ENCODE measurements at regions not wholly inside any gene's neighbourhood (a gene's known extent, or its start where the extent isn't known, plus 50 kb on each side); places are given as distances from the start of the nearest gene placed in this dataset.
"Not testable (repeated sequence)": the region's sequence is repeated elsewhere in the genome, so short reads cannot be mapped to it uniquely, and the experiment has no call there.

- peak; percentile 41 for DNase-seq (ENCODE audit: low spot score)
These were observed 328.1 kb downstream of the HINT1 start for GRCh38 chr5:130836729-130837649.

DNA sequence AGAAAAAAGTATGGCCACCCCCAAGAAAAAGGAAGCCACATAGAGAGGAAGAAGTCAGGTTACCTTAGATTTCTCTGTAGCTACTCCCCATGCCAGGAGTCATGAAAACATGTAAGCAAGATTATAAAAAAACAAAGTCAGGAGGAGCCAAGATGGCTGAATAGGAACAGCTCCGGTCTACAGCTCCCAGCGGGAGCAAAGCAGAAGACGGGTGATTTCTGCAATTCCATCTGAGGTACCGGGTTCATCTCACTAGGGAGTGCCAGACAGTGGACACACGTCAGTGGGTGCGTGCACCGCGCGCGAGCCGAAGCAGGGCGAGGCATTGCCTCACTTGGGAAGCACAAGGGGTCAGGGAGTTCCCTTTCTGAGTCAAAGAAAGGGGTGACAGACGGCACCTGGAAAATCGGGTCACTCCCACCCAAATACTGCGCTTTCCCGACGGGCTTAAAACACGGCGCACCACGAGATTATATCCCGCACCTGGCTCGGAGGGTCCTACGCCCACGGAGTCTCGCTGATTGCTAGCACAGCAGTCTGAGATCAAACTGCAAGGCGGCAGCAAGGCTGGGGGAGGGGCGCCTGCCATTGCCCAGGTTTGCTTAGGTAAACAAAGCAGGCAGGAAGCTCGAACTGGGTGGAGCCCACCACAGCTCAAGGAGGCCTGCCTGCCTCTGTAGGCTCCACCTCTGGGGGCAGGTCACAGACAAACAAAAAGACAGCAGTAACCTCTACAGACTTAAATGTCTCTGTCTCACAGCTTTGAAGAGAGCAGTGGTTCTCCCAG lies 347.3 kb downstream of the HINT1 start:
- not testable (repeated sequence) for DNase-seq (ENCODE audit: low spot score)

GRCh38 chr5:130815246-130815645 lies 349.8 kb downstream of the HINT1 start:
- DNase-seq (ENCODE audit: low spot score), result no peak

DNA sequence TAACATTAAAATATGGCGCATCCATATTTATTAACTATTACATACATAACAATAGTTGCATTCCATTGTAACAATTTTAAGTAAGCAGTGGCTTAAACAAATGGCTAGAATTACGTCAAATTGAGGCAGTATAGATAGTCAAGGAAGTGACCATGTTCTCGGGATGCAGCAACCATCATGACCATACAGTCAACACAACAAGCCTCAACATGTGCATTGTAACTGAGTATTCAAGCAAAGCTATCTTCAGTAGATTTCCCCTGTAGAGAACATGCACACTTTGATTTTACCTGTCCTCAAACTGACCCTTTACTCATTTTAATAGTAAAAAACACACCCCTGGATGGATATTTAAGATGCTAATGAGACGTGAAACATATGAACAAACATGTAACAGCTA lies 356.4 kb downstream of the HINT1 start:
- DNase-seq (ENCODE audit: low spot score), result no peak

DNA sequence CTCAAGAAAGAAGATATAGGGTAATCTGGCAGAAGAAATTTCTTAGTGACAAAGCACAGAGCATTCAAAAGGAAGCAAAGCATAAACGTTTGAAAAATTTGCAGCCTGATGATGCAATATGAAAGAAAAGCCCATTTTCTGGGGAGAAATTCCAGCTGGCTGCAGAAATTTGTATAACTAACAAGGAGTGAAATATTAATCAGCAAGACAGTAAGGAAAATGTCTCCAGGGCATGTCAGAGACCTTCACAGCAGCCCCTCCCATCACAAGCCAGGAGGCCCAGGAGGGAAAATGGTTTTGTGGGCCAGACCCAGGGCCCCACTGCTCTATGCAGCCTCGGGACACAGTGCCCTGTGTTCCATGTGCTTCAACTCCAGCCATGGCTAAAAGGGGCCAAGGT lies 359.4 kb downstream of the HINT1 start:
- no peak for DNase-seq (ENCODE audit: low spot score)

DNA sequence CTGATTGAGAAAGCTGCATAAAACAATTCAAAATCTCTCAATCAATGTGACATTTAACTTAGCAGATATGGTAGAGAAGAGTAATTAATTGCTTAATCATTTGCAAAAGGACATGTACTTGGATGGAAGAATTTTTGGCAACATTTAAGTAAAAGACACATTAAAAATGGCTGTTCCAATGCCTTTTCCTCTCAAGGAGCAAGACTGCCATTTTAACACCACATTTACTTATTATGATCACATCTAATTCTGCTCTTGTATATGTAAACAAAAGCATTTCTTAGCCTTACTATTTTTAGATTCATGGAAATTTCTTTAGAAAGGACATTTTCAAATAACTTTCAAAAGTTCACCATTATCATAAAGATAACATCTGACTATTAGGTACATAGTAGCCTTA lies 360.0 kb downstream of the HINT1 start:
- no peak for DNase-seq (ENCODE audit: low spot score)

GRCh38 chr5:130801963-130802362 lies 363.1 kb downstream of the HINT1 start:
- no peak for DNase-seq (ENCODE audit: low spot score)

- DNase-seq (ENCODE audit: low spot score), result no peak
These were observed 366.0 kb downstream of the HINT1 start for GRCh38 chr5:130799015-130799414.

DNA sequence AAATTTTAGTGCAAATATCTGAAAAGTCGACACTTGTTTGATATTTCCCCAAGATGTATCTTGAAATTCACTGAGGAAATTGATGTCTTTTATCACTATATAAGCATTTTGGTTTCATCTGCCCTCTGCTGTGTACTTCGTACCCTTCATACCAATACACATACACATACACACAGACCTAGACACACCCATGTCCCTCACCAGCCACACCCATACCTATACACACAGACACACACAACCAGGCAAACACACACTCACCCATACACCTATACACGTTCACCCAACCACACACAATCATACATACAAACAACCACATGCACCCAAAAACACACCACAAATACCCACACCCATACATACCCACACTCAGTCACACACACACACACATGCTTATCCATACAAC lies 367.8 kb downstream of the HINT1 start:
- no peak for DNase-seq (ENCODE audit: low spot score)

- DNase-seq (ENCODE audit: low spot score), result no peak
These were observed 368.2 kb downstream of the HINT1 start for GRCh38 chr5:130796902-130797301.

- no peak for DNase-seq (ENCODE audit: low spot score)
These were observed 369.0 kb downstream of the HINT1 start for GRCh38 chr5:130796032-130796431.

GRCh38 chr5:130795037-130795436 lies 370.0 kb downstream of the HINT1 start:
- DNase-seq (ENCODE audit: low spot score), result no peak

GRCh38 chr5:130777794-130778193 lies 387.3 kb downstream of the HINT1 start:
- DNase-seq (ENCODE audit: low spot score), result no peak

- DNase-seq (ENCODE audit: low spot score), result no peak
These were observed 391.2 kb downstream of the HINT1 start for GRCh38 chr5:130773813-130774212.

GRCh38 chr5:130762031-130762430 lies 403.0 kb downstream of the HINT1 start:
- no peak for DNase-seq (ENCODE audit: low spot score)

DNA sequence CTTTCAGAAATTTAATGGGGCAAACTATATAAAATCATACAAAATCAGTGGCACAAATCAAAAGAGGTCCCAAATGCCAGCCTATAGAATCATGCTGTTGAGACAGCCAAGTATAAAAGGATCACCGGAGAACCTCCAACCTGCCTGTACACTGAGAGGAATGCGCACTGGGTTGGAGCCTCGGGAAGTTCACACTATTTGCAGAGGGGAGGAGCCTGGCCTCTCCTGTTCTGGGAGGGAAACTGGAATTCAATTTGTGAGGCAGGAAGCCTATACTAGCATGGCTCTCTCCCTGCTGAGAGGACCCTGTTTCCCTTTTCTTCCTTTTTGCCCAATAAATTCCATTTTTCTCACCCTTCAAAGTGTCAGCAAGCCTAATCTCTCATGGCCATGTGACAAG lies 406.0 kb downstream of the HINT1 start:
- DNase-seq (ENCODE audit: low spot score), result no peak

DNA sequence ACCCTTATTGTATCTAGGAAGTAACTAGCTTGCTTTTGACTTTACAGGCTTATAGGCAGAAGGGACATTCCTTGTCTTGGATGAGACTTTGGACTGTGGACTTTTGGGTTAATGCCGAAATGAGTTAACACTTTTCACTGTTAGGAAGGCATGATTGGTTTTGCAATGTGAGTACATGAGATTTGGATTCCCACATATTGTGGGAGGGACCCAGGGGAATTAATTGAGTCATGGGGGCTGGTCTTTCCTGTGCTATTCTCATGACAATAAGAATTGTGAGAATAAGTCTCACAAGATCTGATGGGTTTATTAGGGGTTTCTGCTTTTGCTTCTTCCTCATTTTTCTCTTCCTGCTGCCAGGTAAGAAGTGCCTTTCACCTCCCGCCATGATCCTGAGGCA lies 417.5 kb downstream of the HINT1 start:
- no peak for DNase-seq (ENCODE audit: low spot score)

GRCh38 chr5:130746641-130747040 lies 418.4 kb downstream of the HINT1 start:
- DNase-seq (ENCODE audit: low spot score), result not testable (repeated sequence)

GRCh38 chr5:130743092-130743491 lies 422.0 kb downstream of the HINT1 start:
- no peak for DNase-seq (ENCODE audit: low spot score)

DNA sequence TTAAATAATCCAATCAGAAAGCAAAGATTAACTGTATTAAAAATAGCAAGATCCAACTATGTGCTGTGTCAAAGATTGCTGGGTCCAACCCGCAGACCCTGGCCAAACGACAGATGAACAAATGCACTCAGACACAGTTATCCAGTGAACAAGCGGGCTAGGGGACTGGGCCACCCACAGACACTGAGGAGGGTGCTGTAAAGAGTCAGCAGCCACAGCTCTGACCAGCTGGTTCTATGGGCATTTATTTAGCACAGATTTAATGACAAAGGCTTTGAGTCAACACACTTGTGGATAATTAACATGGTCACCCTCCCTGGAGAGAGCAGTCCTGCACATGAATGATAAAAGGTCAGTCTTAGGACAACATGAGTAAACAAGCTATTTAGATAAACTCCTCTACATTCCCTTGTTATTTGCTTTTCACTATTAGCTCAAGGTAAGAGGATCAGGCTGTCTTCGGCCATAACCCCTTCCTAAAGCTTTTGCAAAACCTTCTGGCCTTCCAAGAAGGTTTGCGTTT lies 424.9 kb downstream of the HINT1 start:
- no peak for DNase-seq (ENCODE audit: low spot score)

DNA sequence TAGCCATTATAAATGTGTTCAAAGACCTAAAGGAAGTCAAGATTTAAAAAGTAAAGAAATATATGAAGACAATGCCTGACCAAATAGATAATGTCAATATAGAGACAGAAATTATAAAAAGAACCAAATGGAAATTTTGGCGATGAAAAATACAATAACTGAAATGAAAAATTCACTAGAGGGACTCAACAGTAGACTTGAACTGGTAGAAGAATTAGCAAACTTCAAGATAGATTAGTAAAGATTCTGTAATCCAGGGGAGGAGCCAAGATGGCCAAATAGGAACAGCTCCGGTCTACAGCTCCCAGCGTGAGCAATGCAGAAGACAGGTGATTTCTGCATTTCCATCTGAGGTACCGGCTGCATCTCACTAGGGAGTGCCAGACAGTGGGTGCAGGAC lies 433.2 kb downstream of the HINT1 start:
- DNase-seq (ENCODE audit: low spot score), result no peak

DNA sequence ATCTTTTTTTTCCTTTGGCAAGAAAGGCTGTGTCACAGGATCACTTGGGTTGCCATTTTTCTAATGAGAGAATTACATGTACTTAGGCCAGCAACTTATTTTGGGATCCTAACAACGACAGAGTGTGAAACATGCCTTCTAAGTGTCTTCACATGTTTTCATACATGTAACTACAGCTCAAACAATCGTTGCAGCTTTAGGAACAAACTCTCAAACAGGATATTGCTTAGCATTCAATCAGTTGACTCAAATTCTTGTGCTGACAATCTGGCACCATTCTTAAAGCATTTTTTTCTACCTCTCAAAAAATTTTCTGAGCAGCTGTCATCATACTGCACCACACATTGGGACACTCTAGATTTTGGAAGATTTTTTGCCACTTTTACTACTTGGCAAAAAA lies 435.5 kb downstream of the HINT1 start:
- no peak for DNase-seq (ENCODE audit: low spot score)

DNA sequence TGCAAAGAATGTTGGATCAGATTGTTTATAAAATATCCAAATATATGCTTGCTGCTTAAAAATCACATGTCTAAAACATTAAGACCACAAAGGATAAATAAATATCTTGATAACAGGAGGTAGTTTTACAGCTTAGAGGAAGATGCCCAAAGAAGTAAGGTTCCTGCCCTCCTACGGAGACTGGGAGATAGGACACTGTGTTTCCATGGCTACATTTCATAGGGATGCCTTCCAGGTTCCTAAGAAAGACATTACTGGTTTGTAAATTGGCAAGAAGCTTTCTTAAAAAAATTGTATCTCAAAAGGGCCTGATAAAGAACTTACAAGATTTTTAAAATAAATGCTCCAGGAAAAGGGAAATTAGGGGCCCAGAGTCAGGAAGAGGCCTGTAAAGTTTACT lies 437.2 kb downstream of the HINT1 start:
- no peak for DNase-seq (ENCODE audit: low spot score)

Measured in H4 (cell line).